GM18505 (cell line): ENCODE measurements at regions not wholly inside any gene's neighbourhood (a gene's known extent, or its start where the extent isn't known, plus 50 kb on each side); places are given as distances from the start of the nearest gene placed in this dataset.

Source experiments
- ATAC-seq: cut with Tn5 transposase; IDR thresholded peaks from one replicate; pipeline ENCODE4 v1.9.1; 2021; ENCODE audit not compliant: unreplicated experiment
- POLR2A ChIP-seq: IDR thresholded peaks from 4 replicates; pipeline ENCODE4 v1.6.1; 2011; ENCODE audit warnings: borderline replicate concordance; ENCODE audit not compliant: insufficient read depth, insufficient read length; ENCODE audit errors: extremely low read depth

- no peak for TF ChIP-seq POLR2A
Observed at GRCh38 chr9:107738789-107739188, 249.2 kb upstream of the KLF4 start.

GRCh38 chr9:107737987-107738743, 248.6 kb upstream of the KLF4 start:
- ATAC-seq = no peak
- TF ChIP-seq POLR2A = no peak

More at GRCh38 chr9:107738789-107739188, 249.2 kb upstream of the KLF4 start:
- no peak for ATAC-seq

- TF ChIP-seq POLR2A = no peak
- ATAC-seq = no peak
Observed at GRCh38 chr9:107737610-107737986, 248.0 kb upstream of the KLF4 start.

- no peak for ATAC-seq
- no peak for TF ChIP-seq POLR2A
Observed at GRCh38 chr9:107735821-107736220, 246.3 kb upstream of the KLF4 start.

GRCh38 chr9:107734256-107735013, 244.9 kb upstream of the KLF4 start:
- TF ChIP-seq POLR2A = no peak

GRCh38 chr9:107733523-107733894, 243.9 kb upstream of the KLF4 start:
- TF ChIP-seq POLR2A = no peak
- no peak for ATAC-seq

More at GRCh38 chr9:107734256-107735013, 244.9 kb upstream of the KLF4 start:
- no peak for ATAC-seq

GRCh38 chr9:107732781-107733522, 243.4 kb upstream of the KLF4 start:
- ATAC-seq = no peak
- no peak for TF ChIP-seq POLR2A

- TF ChIP-seq POLR2A = no peak
- ATAC-seq = no peak
Observed at GRCh38 chr9:107731115-107731762, 241.7 kb upstream of the KLF4 start.

- ATAC-seq = no peak
- TF ChIP-seq POLR2A = no peak
Observed at GRCh38 chr9:107730666-107731065, 241.1 kb upstream of the KLF4 start.

GRCh38 chr9:107727086-107727780, 237.7 kb upstream of the KLF4 start:
- TF ChIP-seq POLR2A = no peak
- no peak for ATAC-seq

GRCh38 chr9:107723015-107723414, 233.4 kb upstream of the KLF4 start:
- no peak for TF ChIP-seq POLR2A
- ATAC-seq = no peak

GRCh38 chr9:107721705-107722245, 232.2 kb upstream of the KLF4 start:
- ATAC-seq = no peak

More at GRCh38 chr9:107721705-107722245, 232.2 kb upstream of the KLF4 start:
- TF ChIP-seq POLR2A = no peak
